GDM1 (cell line): ENCODE measurements at regions not wholly inside any gene's neighbourhood (a gene's known extent, or its start where the extent isn't known, plus 50 kb on each side); places are given as distances from the start of the nearest gene placed in this dataset.

Experiments used
- DNase-seq: peaks from one replicate; lab custom pipeline; 2025; lab: John Stamatoyannopoulos, UW

DNA sequence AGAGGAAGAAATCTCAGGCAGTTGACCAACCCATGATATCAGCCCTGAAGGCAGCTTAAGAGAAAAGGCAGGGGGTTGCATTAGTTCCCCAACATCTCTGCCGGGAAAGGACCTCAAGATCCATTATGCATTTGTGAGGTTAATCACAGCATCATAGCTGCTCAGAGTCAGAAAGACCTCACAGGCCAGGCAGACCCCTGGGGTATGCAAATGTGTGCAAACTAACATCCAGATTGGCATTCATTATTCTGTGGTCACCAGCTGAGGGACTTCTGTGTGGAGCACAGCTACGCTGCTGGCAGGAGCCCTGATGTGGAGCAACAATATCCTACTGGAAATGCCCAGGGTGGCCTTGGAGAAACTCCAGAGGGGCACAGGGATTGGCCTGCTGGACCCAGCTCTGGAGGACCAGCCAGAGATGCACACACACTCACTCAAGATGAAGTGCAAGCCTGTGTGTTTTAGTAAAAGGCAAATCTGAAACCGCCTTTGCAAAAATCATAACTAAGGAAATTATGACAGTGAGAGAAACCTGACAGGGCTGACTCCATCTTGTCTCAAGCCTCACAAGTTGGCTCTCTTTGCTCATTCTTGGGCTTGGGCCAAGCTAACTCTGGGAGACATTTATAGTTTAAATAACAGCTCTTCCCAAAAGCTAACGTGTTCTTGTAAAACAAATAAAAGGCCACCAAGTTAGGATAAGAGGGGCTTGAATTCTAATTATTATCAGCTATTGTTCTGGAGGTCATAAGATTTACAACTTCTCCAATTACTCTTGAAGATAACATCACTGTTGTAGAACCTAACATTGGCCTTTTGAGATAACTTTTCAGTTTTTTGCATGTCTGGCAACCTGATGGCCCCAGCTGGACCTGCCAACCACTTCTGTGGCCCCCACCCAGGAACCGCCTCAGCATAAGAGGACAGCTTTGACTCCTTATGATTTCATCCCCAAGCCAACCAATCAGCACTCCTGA, 257.1 kb downstream of the UACA start:
- DNase-seq = no peak

DNA sequence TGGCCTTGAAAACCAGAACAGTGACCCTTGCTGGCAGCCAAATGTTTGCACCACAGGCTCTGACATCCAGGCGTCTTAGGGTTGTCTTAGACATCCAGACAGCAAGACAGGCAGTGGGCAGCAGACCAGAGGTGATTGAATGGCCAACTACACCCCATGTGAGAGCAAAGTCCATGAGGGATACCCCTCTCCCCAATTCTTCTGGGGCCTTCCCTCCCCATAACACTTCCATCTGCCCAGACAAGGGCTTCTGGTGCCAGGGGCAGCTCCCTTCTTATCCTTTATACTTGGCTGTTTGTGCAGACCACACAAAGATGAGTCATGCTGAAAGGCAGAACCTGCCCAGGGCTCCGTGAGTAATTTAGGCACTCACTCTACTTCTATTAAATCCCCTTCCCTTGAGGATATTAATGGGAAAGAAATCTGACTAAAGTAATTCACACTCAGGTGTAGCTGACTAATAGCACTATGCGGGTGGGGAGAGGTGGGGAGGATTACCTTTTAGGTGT, 257.9 kb downstream of the UACA start:
- DNase-seq = peak; percentile 20

DNA sequence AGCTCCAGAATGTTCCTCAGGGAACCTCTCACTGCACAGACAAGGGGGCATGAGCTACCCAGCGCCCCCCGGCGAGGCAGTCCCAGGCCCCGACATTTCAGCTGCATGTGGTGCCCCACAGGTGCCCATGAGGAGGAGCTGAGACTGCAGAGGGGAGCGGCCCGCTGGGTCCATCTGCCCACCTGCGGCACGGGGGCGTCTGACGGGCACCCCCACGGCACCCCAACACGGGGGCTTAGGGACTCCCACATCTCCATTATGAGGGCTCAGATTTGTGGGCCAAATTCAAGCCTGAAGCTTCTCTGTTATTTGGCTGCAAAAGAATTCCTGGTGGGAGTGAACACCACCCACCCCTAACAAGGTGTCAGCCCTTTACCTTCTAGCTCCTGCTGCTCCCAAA, 258.4 kb downstream of the UACA start:
- DNase-seq = no peak

DNA sequence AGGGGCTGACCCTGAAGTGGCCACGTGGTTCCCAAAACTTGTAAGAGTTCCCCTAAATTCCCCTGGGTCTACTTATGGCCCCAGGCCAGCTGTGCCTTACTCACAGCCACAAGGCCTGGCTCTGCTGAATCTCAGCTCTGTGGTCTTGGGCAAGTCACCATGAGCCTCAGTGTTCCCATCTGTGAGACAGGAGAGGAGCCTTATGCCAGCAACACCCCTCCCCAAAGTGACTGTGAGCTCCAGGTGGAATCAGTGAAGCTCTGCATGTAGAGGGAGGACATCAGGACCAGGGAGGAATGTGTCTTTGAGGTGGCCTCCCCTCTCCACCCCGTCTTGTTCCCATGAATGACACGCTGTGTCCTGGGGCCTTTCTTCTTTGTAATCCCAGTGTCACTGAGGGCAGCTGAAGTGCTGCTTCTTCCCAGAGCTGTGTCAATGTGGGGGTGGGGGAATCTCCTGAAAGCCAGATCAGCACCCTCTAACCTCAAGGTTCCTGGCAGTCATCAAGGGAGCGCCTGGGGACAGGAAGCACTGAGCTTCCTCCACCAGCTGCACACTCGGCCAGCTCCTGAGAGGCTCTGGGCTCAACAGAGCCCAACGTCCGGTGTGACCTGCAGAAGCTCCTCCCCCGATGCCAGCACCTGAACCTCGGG, 258.9 kb downstream of the UACA start:
- DNase-seq = peak; percentile 79

DNA sequence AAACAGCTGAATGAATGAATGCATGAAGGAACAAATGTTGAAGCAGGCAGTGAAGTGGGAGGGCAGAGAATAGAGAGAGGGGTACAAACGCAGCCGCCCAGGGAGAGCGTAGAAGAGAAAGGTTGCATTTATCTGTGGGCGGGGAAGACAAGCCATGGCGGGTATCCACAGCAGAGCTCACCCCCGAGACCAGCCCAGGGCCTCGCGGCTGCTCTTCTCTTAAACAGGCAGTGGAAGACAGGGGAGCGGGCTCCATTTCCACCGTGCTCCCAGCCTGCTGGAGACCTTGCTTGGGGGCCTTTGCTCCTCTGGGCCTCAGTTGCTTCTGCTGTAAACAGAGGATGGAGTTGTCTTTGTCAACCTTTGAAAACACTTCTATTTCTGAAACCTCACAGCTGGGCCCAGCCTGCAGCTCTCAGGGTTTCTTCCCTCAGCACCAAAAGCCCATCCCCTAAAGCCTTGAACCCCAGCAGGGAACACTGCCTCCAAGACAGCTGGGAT, 259.5 kb downstream of the UACA start:
- DNase-seq = no peak

DNA sequence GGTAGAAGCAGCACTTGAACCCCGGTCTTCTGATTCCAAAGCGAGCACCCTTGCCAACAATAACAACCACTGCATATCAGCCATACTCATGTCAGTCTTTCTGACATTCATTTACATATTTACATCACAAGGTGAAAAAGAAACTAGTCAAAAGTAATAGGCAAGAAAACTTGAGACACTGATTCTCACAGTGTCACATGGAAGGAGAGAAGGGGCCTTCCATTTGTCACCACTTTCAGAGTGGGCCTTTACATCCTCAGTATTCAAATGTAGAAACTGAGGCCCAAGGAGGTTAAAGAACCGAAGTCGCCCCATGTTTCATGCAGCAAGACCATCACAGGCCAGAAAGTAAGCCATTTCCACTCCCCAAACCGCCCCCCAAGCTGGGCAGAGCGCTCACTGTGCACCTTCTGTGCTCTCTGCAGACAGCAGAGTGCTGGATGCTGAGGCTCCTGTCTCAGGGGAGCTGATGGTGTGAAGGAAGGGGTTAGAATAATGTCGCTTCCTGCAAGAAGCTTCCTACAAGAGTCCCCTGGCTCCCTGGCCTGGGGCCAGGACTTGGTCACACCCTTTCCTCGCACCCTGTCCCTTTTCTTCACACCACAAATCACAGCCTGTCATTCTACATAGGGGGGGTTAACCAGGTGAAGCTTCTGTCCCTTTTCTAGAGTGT, 260.1 kb downstream of the UACA start:
- DNase-seq = no peak

DNA sequence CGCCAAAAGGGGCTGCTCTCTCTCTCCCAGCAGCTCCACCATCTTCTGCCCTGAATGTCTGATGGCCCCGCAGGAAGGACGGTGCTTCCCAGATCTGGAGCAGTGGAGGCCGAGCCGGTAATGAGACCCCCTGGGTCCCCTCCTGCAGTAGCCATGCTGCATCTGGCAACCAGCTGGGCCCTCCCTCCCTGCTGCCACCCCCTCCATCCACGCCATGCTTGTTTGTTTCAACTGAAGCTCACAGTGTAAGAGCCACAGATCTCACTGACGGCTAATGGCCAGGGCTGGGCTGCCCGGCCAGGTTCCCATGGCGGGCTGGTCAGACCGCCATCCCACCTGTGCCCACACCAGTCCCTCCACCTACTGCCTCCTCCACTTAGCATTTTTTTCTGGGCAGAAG, 260.8 kb downstream of the UACA start:
- DNase-seq = no peak

DNA sequence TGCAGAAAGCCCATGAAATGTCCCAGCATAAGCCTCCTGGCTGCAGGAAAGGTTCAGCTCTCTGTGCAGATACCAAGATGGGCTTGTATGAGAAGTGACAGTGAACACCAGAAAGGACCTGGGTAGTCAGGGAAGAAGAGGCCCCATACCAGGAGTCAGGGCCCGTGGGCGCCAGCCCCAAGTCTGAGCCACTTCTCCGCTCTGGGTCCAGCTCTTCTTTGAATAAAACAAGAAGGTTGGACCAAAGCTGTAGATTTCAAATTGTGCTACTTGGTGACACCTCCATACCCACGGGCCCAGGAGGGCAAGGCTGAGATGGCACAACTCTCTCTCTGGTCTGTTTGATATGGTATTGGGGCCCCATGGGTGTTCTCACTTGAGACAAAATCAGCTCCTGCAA, 261.5 kb downstream of the UACA start:
- DNase-seq = no peak

DNA sequence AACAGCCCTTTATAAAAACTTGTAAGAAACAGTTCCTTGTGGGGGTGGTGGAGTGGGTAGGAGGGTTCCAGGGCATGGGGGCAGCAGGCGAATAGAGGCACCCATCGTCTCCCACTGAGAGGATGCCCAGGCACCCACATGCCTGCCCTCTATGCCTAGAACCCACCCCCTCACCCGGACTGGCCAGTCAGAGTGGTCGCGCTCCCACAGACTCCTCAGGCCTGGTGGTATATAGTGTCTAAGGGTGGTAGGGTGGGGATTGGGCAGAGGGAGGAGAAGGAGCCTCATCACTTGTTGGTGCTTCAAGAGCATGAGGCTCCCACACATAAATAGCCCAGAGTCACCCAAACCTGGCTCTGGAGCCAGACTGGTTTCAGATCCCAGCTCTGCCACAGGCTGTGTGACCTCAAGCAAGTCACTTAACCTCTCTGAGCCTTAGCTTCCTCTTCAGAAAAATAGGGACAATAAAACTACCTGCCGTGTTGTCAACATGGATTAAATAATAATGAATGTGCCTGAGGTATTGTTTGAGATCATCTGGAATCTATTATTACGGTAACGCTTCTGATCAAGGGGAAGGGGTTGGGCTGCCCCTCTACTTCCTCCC, 262.1 kb downstream of the UACA start:
- DNase-seq = no peak

DNA sequence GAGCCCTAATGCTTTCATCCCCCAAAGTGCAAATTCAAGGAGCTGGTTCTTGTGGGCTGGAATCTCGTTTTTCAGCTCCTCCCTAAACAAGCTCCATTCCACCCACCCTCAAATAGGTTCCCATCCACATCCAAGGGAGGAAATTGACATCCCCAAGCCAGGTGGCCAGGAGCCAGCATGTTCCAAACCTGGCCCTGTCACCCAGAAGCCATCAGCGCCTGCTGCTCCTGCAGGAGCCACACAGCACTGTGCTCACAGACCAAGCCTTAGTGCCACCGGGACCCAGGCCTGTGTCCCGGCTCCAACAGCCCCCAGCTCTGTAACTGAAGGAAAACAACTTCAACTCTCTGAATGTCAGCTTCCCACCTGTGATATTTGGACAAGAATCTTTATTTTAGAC, 263.6 kb downstream of the UACA start:
- no peak for DNase-seq

DNA sequence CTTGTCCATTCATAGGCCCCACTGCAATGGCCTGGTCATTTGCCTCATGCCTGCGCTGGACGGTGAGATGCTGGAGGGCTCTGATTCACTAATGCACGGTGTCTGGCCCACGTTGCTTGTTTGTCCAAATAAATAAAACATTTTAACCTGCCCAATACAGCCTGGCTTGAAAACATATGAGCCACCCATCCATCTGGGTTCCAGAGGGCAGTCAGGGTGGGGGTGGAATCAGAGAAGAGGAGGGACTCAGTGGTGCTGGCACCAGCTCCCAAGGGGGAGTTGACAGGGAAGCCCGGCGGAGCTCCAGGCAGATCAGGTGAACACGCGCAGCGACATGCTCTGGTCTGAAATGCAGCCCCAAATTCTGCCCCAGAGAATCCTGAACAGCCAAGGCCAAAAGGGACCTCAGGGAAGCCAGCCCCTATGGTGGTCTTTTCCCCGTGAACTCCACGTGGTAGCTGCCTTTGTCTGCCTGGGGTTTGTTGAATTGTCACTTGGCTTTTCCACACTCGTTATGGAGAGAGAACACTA, 265.2 kb downstream of the UACA start:
- DNase-seq = no peak

DNA sequence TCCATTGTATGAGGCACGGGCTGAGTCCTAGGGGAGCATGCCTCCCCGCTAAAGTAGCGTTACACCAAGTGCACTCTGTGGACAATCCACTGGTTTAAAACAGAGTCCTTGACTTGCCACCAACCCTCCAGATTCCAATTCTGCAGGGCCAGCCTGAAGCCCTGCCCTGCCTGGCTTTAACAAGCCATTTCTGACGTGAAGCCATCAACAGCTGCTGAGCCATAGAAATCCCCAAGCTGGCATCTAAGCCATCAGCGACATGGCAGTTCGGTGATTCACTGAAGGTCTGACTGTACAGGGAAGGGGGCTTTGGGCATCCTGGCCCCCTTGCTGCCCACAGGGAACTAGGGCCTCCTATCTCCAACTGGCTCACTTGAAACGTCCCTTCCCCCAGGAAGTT, 265.7 kb downstream of the UACA start:
- DNase-seq = no peak

DNA sequence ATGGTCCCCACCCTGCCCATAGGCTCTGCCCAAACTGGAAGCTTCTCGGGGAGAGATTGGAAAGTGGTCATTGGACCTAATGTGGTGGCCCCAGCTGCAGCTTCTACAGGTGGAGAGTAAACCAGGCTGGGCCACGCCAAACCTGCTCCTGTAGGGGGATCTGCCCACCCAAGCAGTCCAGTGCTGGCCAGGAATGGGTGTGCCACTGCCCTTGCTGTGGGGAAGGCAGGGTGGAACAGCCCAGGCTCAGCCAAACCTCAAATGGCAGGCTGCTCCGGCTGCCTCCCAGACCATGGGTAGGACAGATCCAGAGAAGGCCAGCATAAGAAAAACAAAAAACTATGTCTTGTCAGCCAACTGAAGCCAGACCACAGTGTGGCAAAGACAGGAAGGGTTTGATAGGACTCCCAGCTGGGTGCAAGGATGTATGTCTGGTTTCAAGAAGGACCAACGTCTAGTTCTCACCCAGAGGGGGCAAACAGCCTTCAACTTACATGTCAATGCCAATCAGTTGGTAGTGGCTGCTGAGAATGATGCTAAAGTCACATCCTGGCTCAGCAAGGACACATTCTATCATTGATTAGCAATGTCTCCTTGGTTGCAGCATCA, 267.3 kb downstream of the UACA start:
- peak; percentile 26 for DNase-seq

DNA sequence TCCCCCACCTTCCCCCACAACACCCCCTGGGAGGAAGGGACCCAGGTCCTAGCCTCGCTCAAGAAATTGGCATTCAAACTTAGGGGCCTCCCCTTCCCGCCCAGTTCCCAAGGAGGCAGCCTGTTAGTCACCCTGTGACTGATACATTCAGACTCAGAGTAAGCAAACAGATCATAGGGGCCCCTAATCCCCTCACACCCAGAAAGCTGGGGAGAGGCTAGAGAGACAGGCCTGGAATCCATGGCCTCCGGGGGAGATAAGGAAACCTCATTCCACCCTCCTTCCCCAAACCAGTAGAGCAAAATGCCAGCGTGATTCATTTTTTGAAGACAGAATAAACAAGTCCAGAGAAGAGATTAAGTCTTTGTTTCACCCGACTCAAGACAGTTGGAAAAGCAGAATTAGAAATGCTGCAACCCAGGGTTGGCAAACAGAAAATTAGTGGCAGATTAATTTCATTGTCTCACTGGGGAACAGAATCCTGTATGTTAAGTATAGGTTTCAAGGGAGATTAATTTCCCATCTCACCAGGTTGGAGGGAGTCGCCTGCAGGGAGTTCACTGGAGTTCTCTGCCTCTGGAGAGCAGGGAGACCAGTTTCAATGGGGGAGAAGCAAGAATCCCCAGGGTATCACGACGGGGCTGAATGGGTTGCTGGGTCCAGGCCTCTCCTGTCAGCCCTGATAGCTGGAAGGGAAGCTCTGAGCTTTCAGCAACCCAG, 268.3 kb downstream of the UACA start:
- peak; percentile 11 for DNase-seq

DNA sequence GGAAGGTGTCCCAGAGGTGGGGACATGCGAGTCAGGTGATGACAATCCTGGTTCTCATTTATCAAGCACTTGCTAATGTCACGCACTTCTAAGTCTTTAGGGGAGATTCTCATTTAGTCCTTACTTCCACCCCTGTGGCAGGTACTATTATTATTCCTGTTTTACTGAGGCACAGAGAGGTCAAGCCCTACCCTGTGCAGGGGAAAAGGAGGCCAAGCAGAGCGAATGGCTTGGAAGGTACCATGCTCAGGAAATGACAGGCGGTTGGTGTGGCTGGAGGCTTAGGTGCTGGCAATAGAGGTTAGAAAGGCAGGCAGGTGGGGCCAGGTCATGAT, 268.9 kb downstream of the UACA start:
- no peak for DNase-seq

DNA sequence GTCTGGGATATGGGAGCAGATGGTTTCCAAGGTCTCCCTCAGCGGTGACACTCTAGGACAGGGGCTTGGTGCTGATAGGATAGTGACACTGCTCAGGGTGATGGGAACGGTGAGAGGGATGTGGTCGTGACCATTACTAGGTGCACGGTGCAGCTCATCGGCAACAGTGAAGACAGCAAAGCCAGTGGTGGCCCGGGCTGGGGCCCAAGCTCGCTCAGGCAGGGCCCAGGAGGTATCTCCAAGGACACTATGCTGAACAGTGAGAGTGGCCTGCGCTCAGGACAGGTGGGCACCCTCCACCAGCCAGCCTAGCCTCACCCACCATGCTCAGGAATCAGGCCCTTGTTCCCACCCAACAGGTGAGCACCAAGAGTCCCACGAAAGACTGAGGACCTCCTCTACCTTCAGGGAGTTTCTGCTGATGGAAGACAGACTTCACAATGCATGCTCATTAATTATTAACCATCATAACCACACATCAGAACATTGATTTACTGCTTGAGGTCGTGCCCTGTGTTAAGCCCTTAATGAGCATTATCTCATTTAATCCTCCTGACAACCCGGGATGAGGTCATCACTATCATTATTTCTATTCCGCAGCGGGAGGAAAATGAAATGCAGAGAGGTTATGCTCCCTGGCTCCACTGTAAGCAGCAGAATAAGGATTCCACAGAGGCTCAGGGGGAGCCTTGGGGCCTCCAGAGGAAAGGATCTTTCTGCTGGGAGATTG, 269.4 kb downstream of the UACA start:
- DNase-seq = no peak

DNA sequence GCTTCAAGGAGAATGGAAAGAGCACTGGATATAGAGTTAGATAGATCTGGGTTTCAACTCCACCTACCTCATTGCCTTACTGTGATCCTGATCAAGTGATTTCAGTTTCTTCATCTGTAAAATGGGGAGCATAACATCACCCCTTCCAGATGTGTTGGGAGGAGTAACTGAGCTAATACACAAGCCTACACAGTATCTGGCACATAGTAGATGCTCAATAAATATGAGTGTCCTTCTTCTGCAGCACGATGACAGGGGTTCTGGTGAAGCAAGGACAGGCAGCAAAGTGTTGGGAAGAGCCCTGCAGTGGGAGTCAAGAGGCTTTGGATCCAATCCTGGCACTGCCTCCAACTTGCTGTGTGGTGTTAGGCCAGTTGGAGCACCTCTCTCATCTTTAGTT, 270.0 kb downstream of the UACA start:
- DNase-seq = no peak

DNA sequence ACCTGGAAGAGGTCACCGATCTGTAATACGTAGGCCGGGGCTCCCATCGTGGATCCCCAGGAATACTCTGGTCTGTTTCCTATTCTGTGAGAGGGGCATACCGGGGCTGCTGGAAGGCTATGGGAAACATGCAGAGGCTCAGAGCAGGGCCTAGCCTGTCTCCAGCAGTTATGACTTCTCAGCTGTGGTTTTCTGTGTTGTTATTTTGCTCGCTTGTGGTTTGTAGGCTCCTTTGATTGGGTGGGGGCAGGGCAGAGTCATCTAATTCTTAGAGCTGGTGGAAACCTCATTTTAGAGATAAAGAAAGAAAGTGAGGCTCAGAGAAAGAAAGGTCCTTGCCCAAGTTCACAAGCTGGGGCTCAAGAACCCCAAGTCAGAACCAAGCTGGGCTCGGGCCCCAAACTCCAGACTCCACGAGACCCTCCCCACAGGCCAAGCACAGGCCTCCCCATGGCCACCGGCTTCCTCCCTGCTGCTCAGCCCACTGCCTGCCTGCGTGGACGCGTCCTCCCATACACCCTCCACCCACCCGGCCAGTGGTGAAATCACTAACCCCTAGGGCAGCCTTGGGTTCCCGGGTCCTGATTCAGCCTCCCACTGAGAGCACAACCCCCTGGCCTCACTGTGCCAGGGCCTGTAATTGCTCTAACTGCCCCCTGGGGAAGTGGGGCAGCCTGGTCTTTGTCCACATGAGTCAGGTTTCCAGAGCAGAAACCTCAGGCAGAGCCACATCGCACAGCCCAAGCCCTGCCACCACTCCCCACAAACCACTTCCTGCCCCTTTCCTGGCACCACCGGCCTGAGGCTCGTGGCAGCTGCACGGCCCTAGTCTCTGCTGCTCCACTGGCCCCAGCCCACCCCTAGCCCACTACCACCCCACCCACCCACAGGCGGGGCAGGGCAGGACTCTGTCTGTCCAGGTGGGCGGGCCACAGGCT, 270.8 kb downstream of the UACA start:
- peak; percentile 93 for DNase-seq

DNA sequence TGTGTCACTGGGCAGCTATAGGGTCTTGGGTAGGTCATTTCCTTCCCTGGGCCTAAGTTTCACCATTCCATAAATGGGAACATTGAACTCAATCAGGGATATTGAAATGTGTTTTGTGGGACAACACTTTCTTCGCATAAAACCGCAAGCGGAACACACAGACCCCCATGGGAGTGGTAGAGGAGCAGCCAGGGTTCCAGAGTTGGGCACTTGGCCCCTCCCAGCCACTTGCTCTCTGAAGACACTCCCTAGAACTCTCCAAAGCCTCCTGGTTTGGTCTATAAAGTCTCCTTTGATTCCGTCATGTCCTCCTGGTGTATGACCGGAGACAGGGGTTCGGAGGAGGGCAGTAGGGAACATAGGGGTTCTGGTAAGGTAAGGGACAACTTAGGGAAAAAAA, 271.7 kb downstream of the UACA start:
- DNase-seq = no peak
